ENCODE measurements at regions not wholly inside any gene's neighbourhood (a gene's known extent, or its start where the extent isn't known, plus 50 kb on each side); places are given as distances from the start of the nearest gene placed in this dataset.

GRCh38 chr5:174567506-174568141 is 156.8 kb upstream of the MSX2 start:
- TF ChIP-seq CTCF (IDR thresholded peaks at IDR 0.05 in 4 of 5, conservative IDR thresholded peaks at IDR 0.05 in 1 of 5), result no peak
- TF ChIP-seq POLR2A (IDR thresholded peaks at IDR 0.05), result no peak

All from gastrocnemius medialis (tissue), 4 donors.